A549 (cell line): ENCODE measurements at regions not wholly inside any gene's neighbourhood (a gene's known extent, or its start where the extent isn't known, plus 50 kb on each side); places are given as distances from the start of the nearest gene placed in this dataset.

Source experiments
- ATAC-seq, 2 experiments: fragments of 200-7000 bp in 1 of 2; fragments of >200 bp in 1 of 2; cut with Nextera tagmentation in 1 of 2; cut with Tn5 transposase in 1 of 2; 3 replicates each; pipeline versions ENCODE4 v1.8.0 to v1.9.1; 2018 to 2020; ENCODE audit warnings: mild to moderate bottlenecking in 1 of 2, moderate library complexity in 1 of 2
- CTCF ChIA-PET: fragments of 300-600 bp; sonication (Branson Sonifier 250); formaldehyde crosslinking; extraction: SDS; loops from one replicate; lab custom pipeline; 2021; ENCODE audit warnings: antibody characterized with exemption, inconsistent platforms; lab: Yijun Ruan, JAX
- POLR2A ChIA-PET: fragments of 350-600 bp; formaldehyde crosslinking; extraction: SDS; loops from one replicate; lab custom pipeline; 2021; ENCODE audit warnings: antibody characterized with exemption, inconsistent platforms; lab: Yijun Ruan, JAX
- DNase-seq, 2 experiments: peaks; one replicate each; pipeline versions ENCODE4 v3.0.0 to v3.0.0-alpha.2; 2011 to 2016; ENCODE audit warnings: low read depth in 1 of 2, low spot score in 1 of 2
- FAIRE-seq: peaks from 2 replicates; lab custom pipeline; 2011; peaks lifted over from hg19 to GRCh38; lab: Jason Lieb, UNC
- H3K27ac ChIP-seq, 2 experiments: fragments of >200 bp; sonication (Bioruptor Twin); formaldehyde crosslinking; 3 replicates each; pipeline ENCODE4 v1.5.1; 2016 to 2017
- H3K4me1 ChIP-seq: fragments of >200 bp; sonication (Bioruptor Twin); formaldehyde crosslinking; 3 replicates; pipeline ENCODE4 v1.6.1; 2016
- H3K4me2 ChIP-seq: fragments of >200 bp; sonication (Bioruptor Twin); formaldehyde crosslinking; 3 replicates; pipeline ENCODE4 v1.6.1; 2016
- H3K4me3 ChIP-seq: fragments of >200 bp; sonication (Bioruptor Twin); formaldehyde crosslinking; 3 replicates; pipeline ENCODE4 v1.5.1; 2016
- H3K9me3 ChIP-seq: fragments of >200 bp; sonication (Bioruptor Twin); formaldehyde crosslinking; 3 replicates; pipeline ENCODE4 v1.6.1; 2016
- ATOH8 ChIP-seq: fragments of 250-450 bp; sonication (Bioruptor Pico); IDR thresholded peaks from 2 replicates; pipeline ENCODE4 v1.5.0; 2020; ENCODE audit warnings: low read depth, mild to moderate bottlenecking, moderate library complexity
- CBX2 ChIP-seq: fragments of 200-600 bp; sonication (generic); IDR thresholded peaks from 2 replicates; pipeline ENCODE4 v1.6.1; 2016; ENCODE audit warnings: low read depth, mild to moderate bottlenecking, borderline replicate concordance
- CBX8 ChIP-seq: fragments of 200-600 bp; sonication (generic); IDR thresholded peaks from 2 replicates; pipeline ENCODE4 v1.6.1; 2016
- CEBPB ChIP-seq, 2 experiments: fragments of >200 bp in 1 of 2; sonication (Bioruptor Twin) in 1 of 2; formaldehyde crosslinking in 1 of 2; IDR thresholded peaks; 2 replicates each; pipeline ENCODE4 v1.6.1; 2012 to 2016
- CHD2 ChIP-seq: fragments of 150-350 bp; IDR thresholded peaks from 2 replicates; pipeline ENCODE4 v1.6.1; 2014; ENCODE audit warnings: low read length; ENCODE audit not compliant: partially characterized antibody
- EHF ChIP-seq: fragments of 250-450 bp; sonication (Bioruptor Pico); IDR thresholded peaks from 2 replicates; pipeline ENCODE4 v1.5.0; 2020; ENCODE audit warnings: mild to moderate bottlenecking
- ESRRA ChIP-seq: fragments of 150-350 bp; IDR thresholded peaks from 2 replicates; pipeline ENCODE4 v1.6.1; 2014; ENCODE audit warnings: mild to moderate bottlenecking, low read length, borderline replicate concordance
- FOXS1 ChIP-seq: fragments of 250-450 bp; sonication (Bioruptor Pico); IDR thresholded peaks from 2 replicates; pipeline ENCODE4 v1.5.0; 2020; ENCODE audit warnings: mild to moderate bottlenecking, moderate library complexity
- GATA3 ChIP-seq: IDR thresholded peaks from 2 replicates; pipeline ENCODE4 v1.6.1; 2012; ENCODE audit warnings: borderline replicate concordance
- HOXA7 ChIP-seq: fragments of 250-450 bp; sonication (Bioruptor Pico); IDR thresholded peaks from 2 replicates; pipeline ENCODE4 v1.5.0; 2020; ENCODE audit warnings: mild to moderate bottlenecking, moderate library complexity
- HOXB13 ChIP-seq: fragments of 250-450 bp; sonication (Bioruptor Pico); IDR thresholded peaks from 2 replicates; pipeline ENCODE4 v1.5.0; 2020; ENCODE audit warnings: low read depth, mild to moderate bottlenecking, moderate library complexity
- HOXB5 ChIP-seq: fragments of 250-450 bp; sonication (Bioruptor Pico); IDR thresholded peaks from 2 replicates; pipeline ENCODE4 v1.5.0; 2020; ENCODE audit warnings: mild to moderate bottlenecking, moderate library complexity
- JUN ChIP-seq, 2 experiments: fragments of >200 bp; sonication (Bioruptor Twin); formaldehyde crosslinking; IDR thresholded peaks; 2 replicates in 1 of 2; 3 replicates in 1 of 2; pipeline ENCODE4 v1.6.1; 2016 to 2017
- KDM1A ChIP-seq: fragments of 200-600 bp; sonication (generic); IDR thresholded peaks from 2 replicates; pipeline ENCODE4 v1.6.1; 2016; ENCODE audit warnings: low read depth, mild to moderate bottlenecking
- KDM5A ChIP-seq: fragments of 200-600 bp; sonication (generic); IDR thresholded peaks from 2 replicates; pipeline ENCODE4 v1.6.1; 2016; ENCODE audit warnings: antibody characterized with exemption, mild to moderate bottlenecking
- MAFK ChIP-seq: fragments of 450-650 bp; IDR thresholded peaks from 2 replicates; pipeline ENCODE4 v1.6.1; 2014; ENCODE audit not compliant: partially characterized antibody
- MAX ChIP-seq: IDR thresholded peaks from 2 replicates; pipeline ENCODE4 v1.6.1; 2012
- PHF8 ChIP-seq: fragments of 200-600 bp; sonication (generic); IDR thresholded peaks from 2 replicates; pipeline ENCODE4 v1.6.1; 2016; ENCODE audit warnings: low read depth, mild to moderate bottlenecking, antibody characterized with exemption, moderate library complexity, borderline replicate concordance
- POLR2AphosphoS2 ChIP-seq: conservative IDR thresholded peaks from 2 replicates; pipeline ENCODE4 v1.6.1; 2012; ENCODE audit warnings: low read length, improper control_type of control experiment, inconsistent platforms
- RAD21 ChIP-seq, 2 experiments: fragments of >200 bp in 1 of 2; sonication (Bioruptor Twin) in 1 of 2; formaldehyde crosslinking in 1 of 2; IDR thresholded peaks in 1 of 2; conservative IDR thresholded peaks in 1 of 2; 2 replicates in 1 of 2; 3 replicates in 1 of 2; pipeline ENCODE4 v1.6.1; 2012 to 2018; ENCODE audit warnings: inconsistent platforms in 1 of 2
- RCOR1 ChIP-seq: fragments of 150-350 bp; IDR thresholded peaks from 2 replicates; pipeline ENCODE4 v1.6.1; 2014; ENCODE audit warnings: antibody characterized with exemption, low read length, low read depth
- TFCP2L1 ChIP-seq: fragments of 250-450 bp; sonication (Bioruptor Pico); IDR thresholded peaks from 2 replicates; pipeline ENCODE4 v1.5.0; 2021; ENCODE audit warnings: mild to moderate bottlenecking
- ZC3H11A ChIP-seq: fragments of 450-650 bp; IDR thresholded peaks from 2 replicates; pipeline ENCODE4 v1.6.1; 2014; ENCODE audit warnings: antibody characterized with exemption, mild to moderate bottlenecking
- ZNF302 ChIP-seq: fragments of 250-450 bp; sonication (Bioruptor Pico); IDR thresholded peaks from 2 replicates; pipeline ENCODE4 v1.9.0; 2021; ENCODE audit warnings: inconsistent platforms, mild to moderate bottlenecking, moderate library complexity
- WGBS: methylation state at CpG from one replicate; pipeline ENCODE4 v1.1.6; 2017; ENCODE audit errors: missing lambda C conversion rate; 5-methylcytosine and 5-hydroxymethylcytosine counted together
- TF ChIP-seq, protein P1 (sequence below): fragments of 250-450 bp; sonication (Bioruptor Pico); IDR thresholded peaks from 2 replicates; pipeline ENCODE4 v1.5.0; 2021; ENCODE audit warnings: mild to moderate bottlenecking, moderate library complexity, borderline replicate concordance

DNA sequence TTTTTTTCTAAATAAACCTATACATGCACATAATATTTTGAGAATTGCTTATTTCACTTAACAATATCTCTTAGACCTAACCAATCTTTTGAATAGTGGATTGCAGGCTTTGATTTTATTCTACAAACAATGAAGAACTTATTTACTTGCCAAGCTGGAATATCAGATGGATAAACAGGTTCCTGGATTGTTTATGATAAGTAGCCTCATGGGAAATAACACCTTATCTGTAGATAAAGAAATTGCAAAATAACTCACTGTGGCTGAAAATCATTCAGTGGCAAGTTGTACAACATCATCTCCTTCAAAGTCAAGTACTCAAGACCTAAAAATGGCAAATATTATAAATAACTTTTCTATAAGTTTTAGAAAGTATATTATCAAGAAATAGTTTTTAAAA is 335.4 kb upstream of the ATP2B1 start:
- no peak overlapping the region for H3K4me2 ChIP-seq
- ATAC-seq (no peak), FAIRE-seq (no peak), DNase-seq (no peak)
- POLR2A ChIA-PET: no interaction called here
- H3K27ac ChIP-seq: no peak overlapping the region
- no peaks in the 10 kb centered on the region for H3K9me3 ChIP-seq
- TF ChIP-seq ZC3H11A: no peak
- TF ChIP-seq CEBPB (IDR thresholded peaks at IDR 0.05): no peak
- TF ChIP-seq HOXA7 (CRISPR knock-in tag): no peak
- no peak for TF ChIP-seq MAFK
- TF ChIP-seq CHD2: no peak
- no peak for TF ChIP-seq RCOR1
- no peak for TF ChIP-seq HOXB5
- TF ChIP-seq ZNF302 (CRISPR knock-in tag): no peak
- TF ChIP-seq ESRRA: no peak
- no peak for TF ChIP-seq EHF (CRISPR knock-in tag)
- TF ChIP-seq JUN (IDR thresholded peaks at IDR 0.05): no peak
- TF ChIP-seq GATA3: no peak
- H3K4me1 ChIP-seq: no peaks in the 10 kb centered on the region
- H3K4me3 ChIP-seq: no peak overlapping the region
- CTCF ChIA-PET: no interaction called here

DNA sequence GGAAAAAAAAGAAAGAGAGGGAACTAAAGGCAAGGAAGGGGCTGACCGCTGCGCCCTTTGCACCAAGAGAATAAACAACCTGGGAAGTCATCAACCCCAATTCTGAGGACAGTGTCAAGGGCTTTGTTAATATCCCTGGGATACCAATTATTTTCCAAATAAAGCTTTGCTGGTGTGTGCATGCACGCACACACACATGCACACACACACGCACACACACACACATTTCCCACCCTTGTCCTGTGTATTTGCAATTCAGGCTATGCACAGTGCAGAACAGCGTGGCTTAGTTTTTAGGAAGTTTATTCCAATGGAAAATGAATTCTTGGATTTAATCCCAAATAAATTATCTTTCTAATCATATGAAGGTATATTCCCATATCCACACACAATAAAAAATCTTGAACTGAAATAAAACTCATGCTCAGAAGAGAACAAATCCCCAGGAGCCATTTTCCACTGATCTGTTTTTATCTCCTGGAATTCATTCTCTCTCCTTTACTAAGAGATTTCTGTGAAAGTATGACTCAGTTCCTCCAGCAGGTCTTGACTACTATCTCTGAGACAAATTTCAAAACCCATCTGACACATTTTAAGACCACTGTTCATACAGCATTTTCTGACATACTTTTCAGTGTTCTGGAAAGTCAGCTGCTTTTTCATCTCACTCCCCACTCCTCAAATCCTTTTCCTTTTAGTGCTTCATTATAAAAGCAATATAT is 334.4 kb upstream of the ATP2B1 start:
- no peak overlapping the region for H3K4me3 ChIP-seq
- POLR2A ChIA-PET: no interaction called here
- DNase-seq (no peak), FAIRE-seq (no peak), ATAC-seq (no peak)
- H3K27ac ChIP-seq: no peak overlapping the region
- H3K4me2 ChIP-seq: no peak overlapping the region
- H3K9me3 ChIP-seq: no peaks in the 10 kb centered on the region
- WGBS: 91% methylated on average over 5 of the region's 5 CpGs
- no peaks in the 10 kb centered on the region for H3K4me1 ChIP-seq
- no peak for TF ChIP-seq CBX8
- no peak for TF ChIP-seq MAX
- no peak for TF ChIP-seq CBX2
- TF ChIP-seq TFCP2L1 (CRISPR knock-in tag): no peak
- no peak for TF ChIP-seq RAD21 (conservative IDR thresholded peaks at IDR 0.05 in 1 of 2, IDR thresholded peaks at IDR 0.05 in 1 of 2)
- TF ChIP-seq KDM1A: no peak
- TF ChIP-seq PHF8: no peak
- no peak for TF ChIP-seq POLR2AphosphoS2
- no peak for TF ChIP-seq KDM5A
- TF ChIP-seq FOXS1 (CRISPR knock-in tag): no peak
- TF ChIP-seq MAFK: no peak
- TF ChIP-seq ATOH8: no peak
- TF ChIP-seq, protein P1, sequence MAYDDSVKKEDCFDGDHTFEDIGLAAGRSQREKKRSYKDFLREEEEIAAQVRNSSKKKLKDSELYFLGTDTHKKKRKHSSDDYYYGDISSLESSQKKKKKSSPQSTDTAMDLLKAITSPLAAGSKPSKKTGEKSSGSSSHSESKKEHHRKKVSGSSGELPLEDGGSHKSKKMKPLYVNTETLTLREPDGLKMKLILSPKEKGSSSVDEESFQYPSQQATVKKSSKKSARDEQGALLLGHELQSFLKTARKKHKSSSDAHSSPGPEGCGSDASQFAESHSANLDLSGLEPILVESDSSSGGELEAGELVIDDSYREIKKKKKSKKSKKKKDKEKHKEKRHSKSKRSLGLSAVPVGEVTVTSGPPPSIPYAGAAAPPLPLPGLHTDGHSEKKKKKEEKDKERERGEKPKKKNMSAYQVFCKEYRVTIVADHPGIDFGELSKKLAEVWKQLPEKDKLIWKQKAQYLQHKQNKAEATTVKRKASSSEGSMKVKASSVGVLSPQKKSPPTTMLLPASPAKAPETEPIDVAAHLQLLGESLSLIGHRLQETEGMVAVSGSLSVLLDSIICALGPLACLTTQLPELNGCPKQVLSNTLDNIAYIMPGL (CRISPR knock-in tag): no peak
- no peak for TF ChIP-seq HOXB13 (CRISPR knock-in tag)
- CTCF ChIA-PET: no interaction called here
